SU-DHL-6 (cell line): ENCODE measurements at regions not wholly inside any gene's neighbourhood (a gene's known extent, or its start where the extent isn't known, plus 50 kb on each side); places are given as distances from the start of the nearest gene placed in this dataset.

Experiments used
- EZH2phosphoT487 ChIP-seq: fragments of 200-600 bp; sonication (generic), shearing (Covaris generic); conservative IDR thresholded peaks from 2 replicates; pipeline ENCODE4 v1.6.1; 2018; ENCODE audit warnings: mild to moderate bottlenecking, antibody characterized with exemption, low read length, moderate library complexity, mixed read lengths
- TF ChIP-seq, protein P1 (sequence below): fragments of 200-600 bp; sonication (generic); IDR thresholded peaks from one replicate; pipeline ENCODE4 v1.5.1; 2017; ENCODE audit warnings: antibody characterized with exemption, mild to moderate bottlenecking, low read length, moderate library complexity; ENCODE audit not compliant: insufficient read depth, poor library complexity, severe bottlenecking

DNA sequence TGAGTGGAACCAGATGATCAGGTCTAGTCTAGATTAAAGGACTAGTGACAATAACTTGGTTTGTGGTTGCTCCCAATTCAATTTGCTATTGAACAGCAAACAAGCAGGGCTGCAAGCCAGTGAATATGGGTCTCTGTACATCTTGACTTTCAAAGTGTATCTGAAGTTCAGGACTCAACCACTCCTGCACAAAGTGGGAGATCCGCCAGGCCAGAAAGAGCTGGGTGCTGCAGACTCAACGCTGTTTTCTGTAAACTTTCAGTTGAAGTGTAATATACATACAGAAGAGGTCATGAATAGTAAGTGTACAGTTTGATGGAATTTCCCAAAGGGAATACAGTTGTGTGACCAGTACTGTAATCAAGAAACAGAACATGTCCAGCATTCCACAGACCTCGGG lies 416.6 kb downstream of the RPS24 start:
- TF ChIP-seq, protein P1, sequence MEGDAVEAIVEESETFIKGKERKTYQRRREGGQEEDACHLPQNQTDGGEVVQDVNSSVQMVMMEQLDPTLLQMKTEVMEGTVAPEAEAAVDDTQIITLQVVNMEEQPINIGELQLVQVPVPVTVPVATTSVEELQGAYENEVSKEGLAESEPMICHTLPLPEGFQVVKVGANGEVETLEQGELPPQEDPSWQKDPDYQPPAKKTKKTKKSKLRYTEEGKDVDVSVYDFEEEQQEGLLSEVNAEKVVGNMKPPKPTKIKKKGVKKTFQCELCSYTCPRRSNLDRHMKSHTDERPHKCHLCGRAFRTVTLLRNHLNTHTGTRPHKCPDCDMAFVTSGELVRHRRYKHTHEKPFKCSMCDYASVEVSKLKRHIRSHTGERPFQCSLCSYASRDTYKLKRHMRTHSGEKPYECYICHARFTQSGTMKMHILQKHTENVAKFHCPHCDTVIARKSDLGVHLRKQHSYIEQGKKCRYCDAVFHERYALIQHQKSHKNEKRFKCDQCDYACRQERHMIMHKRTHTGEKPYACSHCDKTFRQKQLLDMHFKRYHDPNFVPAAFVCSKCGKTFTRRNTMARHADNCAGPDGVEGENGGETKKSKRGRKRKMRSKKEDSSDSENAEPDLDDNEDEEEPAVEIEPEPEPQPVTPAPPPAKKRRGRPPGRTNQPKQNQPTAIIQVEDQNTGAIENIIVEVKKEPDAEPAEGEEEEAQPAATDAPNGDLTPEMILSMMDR: no peak
- no peak for TF ChIP-seq EZH2phosphoT487
